Naive thymus-derived CD8-positive, alpha-beta T cell (primary cell): ENCODE measurements at regions not wholly inside any gene's neighbourhood (a gene's known extent, or its start where the extent isn't known, plus 50 kb on each side); places are given as distances from the start of the nearest gene placed in this dataset.

Experiments used
- ATAC-seq, 2 donors: fragments of 150-1000 bp; cut with Tn5 transposase in 1 of 2; sonication (Bioruptor Pico), chemical (Tn5 transposase) in 1 of 2; 1 replicate in 1 of 2; 2 replicates in 1 of 2; pipeline ENCODE4 v1.10.0; 2021; ENCODE audit warnings: mild to moderate bottlenecking in 2 of 2, moderate library complexity in 2 of 2
- POLR2A ChIA-PET: fragments of 350-600 bp; sonication (Branson Sonifier 250); formaldehyde crosslinking; loops from one replicate; lab custom pipeline; 2021; ENCODE audit warnings: antibody characterized with exemption; lab: Charles Lee
- DNase-seq, 10 donors: peaks; one replicate each; pipeline versions ENCODE4 v3.0.0 to v3.0.0-alpha.2; 2020 to 2022
- H3K27ac Mint-ChIP-seq, 10 donors: one replicate each; pipeline ENCODE4 v1.8.0; 2020 to 2022; ENCODE audit warnings: mild to moderate bottlenecking in 10 of 10, mixed read lengths in 10 of 10, moderate library complexity in 4 of 10, inconsistent platforms in 1 of 10
- H3K27me3 Mint-ChIP-seq, 5 donors: one replicate each; pipeline ENCODE4 v1.8.0; 2021 to 2022; ENCODE audit warnings: mixed read lengths in 5 of 5
- H3K36me3 Mint-ChIP-seq, 3 donors: one replicate each; pipeline ENCODE4 v1.8.0; 2020 to 2022; ENCODE audit warnings: mixed read lengths in 3 of 3, mild to moderate bottlenecking in 2 of 3, inconsistent platforms in 1 of 3
- H3K4me1 Mint-ChIP-seq, 4 donors: one replicate each; pipeline ENCODE4 v1.8.0; 2021 to 2022; ENCODE audit warnings: mixed read lengths in 4 of 4
- H3K4me3 Mint-ChIP-seq, 10 donors: one replicate each; pipeline ENCODE4 v1.8.0; 2020 to 2022; ENCODE audit warnings: mild to moderate bottlenecking in 10 of 10, mixed read lengths in 10 of 10, moderate library complexity in 6 of 10, inconsistent platforms in 1 of 10
- H3K9me3 Mint-ChIP-seq, 9 donors: one replicate each; pipeline ENCODE4 v1.8.0; 2020 to 2022; ENCODE audit warnings: mixed read lengths in 9 of 9, mild to moderate bottlenecking in 3 of 9, inconsistent platforms in 1 of 9, moderate library complexity in 1 of 9

DNA sequence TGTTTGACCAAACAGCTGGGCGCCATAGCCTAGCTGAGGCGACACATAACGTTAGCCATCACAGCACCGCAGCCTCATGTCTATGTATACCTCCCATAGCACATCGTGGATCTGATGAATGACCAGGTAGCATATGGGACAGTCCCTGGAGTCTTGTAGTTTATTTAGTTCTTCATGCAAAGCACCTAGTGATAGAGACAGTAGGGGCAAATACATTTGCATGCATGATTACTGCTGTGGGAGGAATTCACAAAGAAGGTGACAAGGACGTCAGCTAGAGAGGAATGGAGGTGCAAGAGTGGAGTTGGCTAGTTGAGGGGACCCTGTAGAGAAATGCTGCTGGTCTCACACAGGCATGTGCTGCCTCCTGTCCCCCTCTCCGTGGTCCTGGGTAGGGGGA is 478.9 kb upstream of the HS6ST1 start:
- no peak for ATAC-seq
- POLR2A ChIA-PET = no interaction called here
- H3K27ac Mint-ChIP-seq = no peak overlapping the region
- H3K27me3 Mint-ChIP-seq = peaks cover 0 to 2% (median 0%) of the 10 kb centered on the region in 5 donors
- H3K36me3 Mint-ChIP-seq = no peaks in the 10 kb centered on the region
- H3K4me3 Mint-ChIP-seq = no peak overlapping the region
- H3K9me3 Mint-ChIP-seq = no peaks in the 10 kb centered on the region
- DNase-seq = no peak
- no peaks in the 10 kb centered on the region for H3K4me1 Mint-ChIP-seq

DNA sequence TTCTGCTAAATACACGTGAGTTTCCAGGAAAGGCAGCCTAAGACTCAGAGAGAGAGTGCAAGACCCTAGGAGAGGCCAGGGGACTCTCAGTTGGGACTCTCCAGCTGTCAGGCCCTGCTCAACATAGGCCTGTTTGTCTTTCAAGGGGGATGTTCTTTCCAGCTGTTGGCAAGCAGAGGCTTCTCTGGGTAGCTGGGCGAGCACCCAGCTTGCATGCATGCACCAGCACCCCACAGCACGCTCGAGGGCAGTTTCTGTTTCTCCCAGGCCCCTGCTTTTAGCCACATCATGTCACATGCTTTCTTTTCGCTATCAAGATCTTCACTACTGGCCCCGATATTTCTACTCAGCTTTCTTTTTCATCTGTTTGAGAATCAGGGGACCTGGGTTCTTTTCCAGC is 479.3 kb upstream of the HS6ST1 start:
- Mint-ChIP-seq H3K4me3 (no peak overlapping the region), H3K9me3 (no peaks in the 10 kb centered on the region), H3K4me1 (no peaks in the 10 kb centered on the region), H3K36me3 (no peaks in the 10 kb centered on the region), H3K27me3 (peaks cover 0 to 2% (median 0%) of the 10 kb centered on the region in 5 donors), H3K27ac (no peak overlapping the region)
- DNase-seq (no peak), ATAC-seq (no peak)
- POLR2A ChIA-PET = no interaction called here

DNA sequence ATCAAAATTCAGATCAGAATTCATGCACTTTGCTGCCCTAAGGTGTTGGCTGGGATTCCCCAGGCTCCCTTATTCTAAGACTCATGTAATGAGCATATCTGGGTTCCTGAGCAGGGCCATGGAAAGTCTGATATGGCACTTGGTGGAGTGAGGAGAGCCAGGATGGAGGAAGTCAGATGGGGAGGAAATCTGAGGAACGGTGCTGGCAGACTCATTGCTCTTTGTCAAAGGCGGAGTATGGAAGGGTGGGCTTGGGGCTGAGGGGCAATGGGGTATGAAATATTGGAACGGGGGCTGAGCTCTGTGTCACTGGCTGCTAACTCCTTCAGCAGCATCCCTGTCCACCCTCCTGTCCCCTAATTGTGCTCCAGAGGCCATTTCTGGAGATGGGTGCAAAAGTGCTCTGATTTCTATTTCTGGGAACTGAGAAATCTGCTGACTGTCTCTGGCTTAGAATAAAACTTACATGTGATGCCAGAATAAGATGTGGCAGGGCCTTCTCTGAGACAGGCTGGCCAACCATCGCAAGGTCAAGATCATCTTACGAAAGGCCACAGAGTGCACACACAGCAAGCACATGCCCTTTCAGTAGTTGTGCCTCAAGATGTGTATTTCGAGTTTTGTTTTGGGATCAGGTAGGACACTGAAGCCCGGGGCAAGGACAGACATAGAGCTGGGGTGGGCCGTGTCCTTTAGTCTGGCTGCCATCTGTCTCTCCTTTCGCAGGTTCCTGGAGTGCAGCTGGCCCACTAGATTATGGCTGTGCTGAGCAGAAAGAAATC is 480.0 kb upstream of the HS6ST1 start:
- Mint-ChIP-seq H3K4me1 (no peaks in the 10 kb centered on the region), H3K27me3 (peaks cover 0 to 2% (median 0%) of the 10 kb centered on the region in 5 donors), H3K36me3 (no peaks in the 10 kb centered on the region), H3K9me3 (no peaks in the 10 kb centered on the region), H3K27ac (no peak overlapping the region), H3K4me3 (no peak overlapping the region)
- POLR2A ChIA-PET = no interaction called here
- ATAC-seq (no peak), DNase-seq (no peak)

DNA sequence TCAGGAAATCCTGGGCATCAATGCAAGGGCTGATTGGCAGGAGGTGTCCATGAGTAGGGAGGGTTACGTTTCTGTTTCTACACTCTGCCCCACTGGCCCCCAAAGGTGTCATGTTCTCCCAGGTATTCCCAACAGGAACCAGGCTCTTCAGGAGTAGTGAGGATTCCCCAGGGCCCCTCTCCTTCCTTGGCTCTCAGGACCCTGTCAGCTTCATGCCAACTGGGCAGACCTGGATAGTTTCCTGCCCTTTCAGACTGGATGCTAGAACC is 480.6 kb upstream of the HS6ST1 start:
- Mint-ChIP-seq H3K27me3 (peaks cover 0 to 2% (median 0%) of the 10 kb centered on the region in 5 donors), H3K9me3 (no peaks in the 10 kb centered on the region), H3K36me3 (no peaks in the 10 kb centered on the region), H3K27ac (no peak overlapping the region), H3K4me1 (no peaks in the 10 kb centered on the region), H3K4me3 (no peak overlapping the region)
- POLR2A ChIA-PET = no interaction called here
- DNase-seq (no peak), ATAC-seq (no peak)

DNA sequence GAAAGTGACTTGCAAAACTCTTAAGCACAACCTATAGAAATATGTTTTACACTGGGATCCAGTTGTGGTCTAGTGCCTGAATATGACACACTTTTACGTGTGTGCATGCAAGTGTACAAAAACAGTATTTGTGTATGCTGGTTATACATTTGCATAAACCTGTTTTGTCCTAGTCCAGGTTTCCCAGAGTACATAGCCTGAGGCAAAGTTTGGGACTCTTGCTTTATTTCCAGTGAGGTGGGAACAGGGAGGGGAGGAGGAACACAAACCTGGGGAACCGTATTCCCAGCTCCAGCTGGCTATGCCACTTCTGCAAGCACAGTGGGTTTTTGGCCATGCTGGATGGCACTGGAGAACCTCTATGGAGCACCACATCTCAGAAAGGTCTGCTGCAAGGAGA is 481.1 kb upstream of the HS6ST1 start:
- H3K4me1 Mint-ChIP-seq = no peaks in the 10 kb centered on the region
- H3K4me3 Mint-ChIP-seq = no peak overlapping the region
- no peak for DNase-seq
- POLR2A ChIA-PET = no interaction called here
- ATAC-seq = no peak
- H3K27me3 Mint-ChIP-seq = peaks cover 0 to 1% (median 0%) of the 10 kb centered on the region in 5 donors
- no peaks in the 10 kb centered on the region for H3K9me3 Mint-ChIP-seq
- H3K36me3 Mint-ChIP-seq = no peaks in the 10 kb centered on the region
- no peak overlapping the region for H3K27ac Mint-ChIP-seq

DNA sequence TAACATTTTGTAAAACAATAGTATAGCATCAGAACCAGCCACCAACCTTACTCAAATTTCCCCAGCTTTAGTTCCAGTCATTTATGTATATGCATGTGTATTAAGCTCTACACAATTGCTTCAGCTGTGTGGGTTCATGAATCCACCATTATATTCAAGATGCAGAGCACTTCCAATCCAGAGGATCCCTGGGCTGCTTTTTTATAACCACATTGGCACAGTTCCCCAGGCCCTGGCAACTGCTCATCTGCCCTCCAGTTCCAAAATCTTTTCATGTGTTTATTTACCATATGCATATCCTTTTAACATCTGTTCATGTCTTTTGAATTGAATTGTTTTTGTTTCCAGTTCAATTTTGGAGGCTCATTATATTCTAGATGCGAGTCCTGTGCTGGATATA is 482.9 kb upstream of the HS6ST1 start:
- H3K9me3 Mint-ChIP-seq = no peaks in the 10 kb centered on the region
- H3K27ac Mint-ChIP-seq = no peak overlapping the region
- DNase-seq (no peak), ATAC-seq (no peak)
- H3K27me3 Mint-ChIP-seq = peaks cover 0 to 1% (median 0%) of the 10 kb centered on the region in 5 donors
- POLR2A ChIA-PET = no interaction called here
- no peaks in the 10 kb centered on the region for H3K4me1 Mint-ChIP-seq
- no peak overlapping the region for H3K4me3 Mint-ChIP-seq
- no peaks in the 10 kb centered on the region for H3K36me3 Mint-ChIP-seq

DNA sequence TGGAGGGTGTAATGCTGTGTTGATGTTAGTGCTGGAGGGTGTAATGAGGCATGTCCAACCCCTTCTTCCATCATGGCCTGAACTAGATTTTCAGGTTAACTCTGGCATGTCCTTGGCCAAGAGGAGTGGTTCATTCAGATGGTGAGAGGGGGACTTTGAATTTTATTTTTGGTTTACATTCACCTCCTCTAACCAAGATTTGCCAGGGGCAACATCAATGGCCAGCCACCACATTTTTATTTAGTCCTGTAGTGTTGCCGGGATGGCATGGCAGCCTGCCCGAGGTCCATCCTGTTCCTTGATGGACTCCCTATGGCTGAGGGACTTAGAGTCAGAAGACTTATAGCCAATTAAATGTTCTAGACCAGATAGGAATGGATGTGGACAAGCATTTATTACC is 484.6 kb upstream of the HS6ST1 start:
- POLR2A ChIA-PET = no interaction called here
- Mint-ChIP-seq H3K4me1 (no peaks in the 10 kb centered on the region), H3K27me3 (peaks cover 0 to 5% (median 0%) of the 10 kb centered on the region in 5 donors), H3K36me3 (no peaks in the 10 kb centered on the region), H3K9me3 (no peaks in the 10 kb centered on the region), H3K27ac (no peak overlapping the region), H3K4me3 (no peak overlapping the region)
- DNase-seq (no peak), ATAC-seq (no peak)

DNA sequence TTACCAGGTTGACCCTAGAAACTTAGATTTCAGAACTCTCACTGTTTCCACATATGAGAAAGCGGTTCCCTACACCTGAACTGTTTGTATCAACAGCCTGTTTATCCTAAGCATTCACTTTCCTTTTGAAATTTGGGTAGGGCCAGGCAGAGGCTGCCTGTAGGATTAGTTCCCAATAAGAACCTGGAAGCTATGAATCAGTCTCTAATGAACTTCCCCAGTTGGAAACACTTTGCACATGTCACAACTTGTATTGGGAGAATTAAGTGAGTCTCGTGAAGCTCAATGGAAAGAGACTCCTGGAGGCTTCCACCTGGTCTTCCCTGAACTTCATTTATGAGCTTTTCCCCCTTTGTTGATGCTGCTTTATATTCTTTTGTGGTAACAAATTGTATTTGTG is 486.6 kb upstream of the HS6ST1 start:
- ATAC-seq = no peak
- no peak overlapping the region for H3K4me3 Mint-ChIP-seq
- H3K4me1 Mint-ChIP-seq = no peaks in the 10 kb centered on the region
- peaks cover 0 to 5% (median 2%) of the 10 kb centered on the region in 9 donors for H3K9me3 Mint-ChIP-seq
- H3K27me3 Mint-ChIP-seq = peaks cover 0 to 6% (median 2%) of the 10 kb centered on the region in 5 donors
- no peak for DNase-seq
- no peak overlapping the region for H3K27ac Mint-ChIP-seq
- POLR2A ChIA-PET = no interaction called here
- peaks cover 0 to 1% (median 0%) of the 10 kb centered on the region in 3 donors for H3K36me3 Mint-ChIP-seq

DNA sequence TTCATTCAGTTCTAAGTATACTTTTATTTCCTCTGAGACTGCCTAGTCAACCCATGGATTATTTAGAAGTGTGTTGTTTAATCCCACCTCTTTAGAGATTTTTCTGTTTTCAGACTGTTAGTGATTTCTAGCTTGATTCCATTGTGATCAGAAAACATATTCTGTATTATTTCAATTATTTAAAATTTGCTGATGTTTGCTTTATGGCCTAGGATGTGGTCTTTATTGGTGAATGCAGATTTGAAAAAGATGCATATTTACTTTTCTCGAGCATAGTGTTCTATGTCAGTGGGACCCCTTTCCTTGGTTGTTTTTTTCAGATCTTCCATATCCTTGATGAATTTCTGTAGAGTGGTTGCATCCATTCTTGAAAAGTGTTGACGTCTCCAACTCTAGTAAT is 487.2 kb upstream of the HS6ST1 start:
- DNase-seq (no peak), ATAC-seq (no peak)
- Mint-ChIP-seq H3K4me1 (no peaks in the 10 kb centered on the region), H3K9me3 (peaks cover 0 to 11% (median 7%) of the 10 kb centered on the region in 9 donors), H3K36me3 (peaks cover 0 to 5% (median 0%) of the 10 kb centered on the region in 3 donors), H3K27ac (no peak overlapping the region), H3K27me3 (peaks cover 0 to 6% (median 2%) of the 10 kb centered on the region in 5 donors), H3K4me3 (no peak overlapping the region)
- POLR2A ChIA-PET = no interaction called here

DNA sequence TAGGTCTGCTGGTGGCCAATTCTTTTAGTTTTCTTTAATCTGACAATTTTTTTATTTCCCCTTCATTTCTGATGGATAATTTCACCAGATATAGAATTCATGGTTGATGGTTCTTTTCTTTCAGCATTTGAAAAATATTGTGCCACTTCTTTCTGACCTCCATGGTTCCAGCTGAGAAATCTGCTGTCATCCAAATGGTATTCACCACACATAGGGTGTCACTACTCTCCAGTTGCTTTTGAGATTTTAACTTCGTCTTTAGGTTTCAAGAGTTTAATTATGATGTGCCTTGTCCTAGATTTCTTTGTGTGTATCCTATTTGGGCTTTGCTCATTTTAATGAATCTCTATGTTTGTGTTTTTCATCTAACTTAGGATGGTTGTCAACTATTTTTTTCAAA is 488.6 kb upstream of the HS6ST1 start:
- no peaks in the 10 kb centered on the region for H3K4me1 Mint-ChIP-seq

DNA sequence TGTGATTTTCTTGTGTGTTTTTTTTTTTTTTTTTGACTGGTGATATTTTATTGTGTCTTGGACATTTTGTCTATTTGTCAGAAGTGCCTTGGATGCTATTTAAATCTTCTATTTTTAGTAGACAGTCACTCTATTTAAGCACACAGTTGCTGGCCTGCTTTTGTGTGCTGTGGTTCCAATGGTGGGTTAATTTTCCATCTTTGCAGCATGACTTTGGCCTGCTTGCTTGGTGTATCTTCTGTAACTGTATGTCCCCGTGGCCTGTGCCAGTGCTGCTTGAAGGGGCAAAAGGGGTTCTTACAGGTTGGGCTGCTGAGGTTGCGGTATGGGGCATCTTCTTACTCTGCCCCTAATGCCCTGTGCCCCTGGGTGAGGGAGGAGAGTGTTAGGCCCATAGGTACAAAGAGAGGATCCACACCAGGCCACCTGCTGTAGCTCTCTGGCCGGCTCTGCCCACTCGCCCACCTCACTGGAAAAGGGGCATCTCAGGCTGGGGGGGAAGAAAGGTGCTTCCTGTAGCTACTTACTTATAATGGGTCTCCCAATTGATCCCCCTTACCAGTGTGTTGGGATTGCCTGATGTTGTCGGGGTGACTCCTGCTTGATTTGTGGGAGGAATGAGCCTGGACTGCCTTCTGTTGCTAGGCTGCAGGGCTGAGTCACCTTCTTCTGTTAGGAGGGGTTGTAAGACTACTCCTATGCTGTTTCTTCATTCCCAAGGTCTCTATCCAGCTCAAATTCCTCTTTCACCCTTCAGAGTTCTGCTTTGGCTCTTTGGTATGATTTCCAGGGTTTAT is 490.0 kb upstream of the HS6ST1 start:
- H3K9me3 Mint-ChIP-seq = peaks cover 0 to 13% (median 8%) of the 10 kb centered on the region in 9 donors
- ATAC-seq = no peak
- H3K36me3 Mint-ChIP-seq = peaks cover 0 to 5% (median 0%) of the 10 kb centered on the region in 3 donors
- no peak overlapping the region for H3K4me3 Mint-ChIP-seq
- POLR2A ChIA-PET = no interaction called here
- no peak for DNase-seq
- no peak overlapping the region for H3K27ac Mint-ChIP-seq
- H3K4me1 Mint-ChIP-seq = no peaks in the 10 kb centered on the region
- H3K27me3 Mint-ChIP-seq = peaks cover 2 to 19% (median 9%) of the 10 kb centered on the region in 5 donors

More for the DNA sequence above, 488.6 kb upstream of the HS6ST1 start:
- H3K27me3 Mint-ChIP-seq = peaks cover 2 to 8% (median 3%) of the 10 kb centered on the region in 5 donors
- H3K4me3 Mint-ChIP-seq = no peak overlapping the region
- peaks cover 0 to 5% (median 0%) of the 10 kb centered on the region in 3 donors for H3K36me3 Mint-ChIP-seq
- H3K27ac Mint-ChIP-seq = no peak overlapping the region
- POLR2A ChIA-PET = no interaction called here
- DNase-seq = no peak
- ATAC-seq = no peak
- peaks cover 0 to 13% (median 8%) of the 10 kb centered on the region in 9 donors for H3K9me3 Mint-ChIP-seq

DNA sequence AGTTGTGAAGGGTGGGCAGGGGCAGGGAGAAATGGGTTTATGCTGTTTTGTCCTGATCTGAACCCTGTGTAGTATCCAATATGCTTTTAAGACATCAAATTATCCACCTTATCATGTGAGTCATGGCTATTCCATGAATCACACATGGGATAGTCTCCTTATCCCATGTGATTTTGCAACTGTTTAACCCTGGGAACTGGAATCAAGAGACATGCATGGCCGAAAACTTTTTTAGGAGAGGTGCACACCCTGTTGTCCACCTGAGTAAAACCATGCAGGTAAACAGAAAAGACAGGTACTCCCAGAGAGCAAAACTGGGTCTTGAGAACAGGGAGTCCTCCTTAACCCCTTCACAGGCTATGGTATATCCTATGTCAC is 490.6 kb upstream of the HS6ST1 start:
- ATAC-seq (no peak), DNase-seq (no peak)
- Mint-ChIP-seq H3K36me3 (peaks cover 0 to 5% (median 0%) of the 10 kb centered on the region in 3 donors), H3K4me1 (no peaks in the 10 kb centered on the region), H3K9me3 (peaks cover 0 to 13% (median 8%) of the 10 kb centered on the region in 9 donors), H3K4me3 (no peak overlapping the region), H3K27ac (no peak overlapping the region), H3K27me3 (peaks cover 2 to 21% (median 10%) of the 10 kb centered on the region in 5 donors)
- POLR2A ChIA-PET = no interaction called here

DNA sequence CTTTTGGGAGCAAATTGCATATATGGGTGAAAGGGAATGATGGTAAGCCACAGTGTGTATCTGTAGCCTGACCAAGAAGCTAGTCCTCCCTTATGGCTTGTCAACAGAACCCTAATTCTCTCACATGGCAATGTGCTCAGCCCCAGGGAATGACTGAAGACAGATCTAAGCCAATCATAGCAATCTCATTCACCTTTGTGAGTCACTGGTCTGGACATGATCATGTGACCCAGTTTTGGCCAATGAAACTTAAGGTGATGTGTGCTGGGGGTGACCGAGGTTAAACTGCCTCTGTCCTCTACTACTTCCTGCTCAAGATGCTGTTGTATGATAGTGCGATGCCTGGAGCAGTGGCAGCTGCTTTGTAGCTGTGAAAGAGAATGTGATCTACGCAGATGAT is 491.2 kb upstream of the HS6ST1 start:
- peaks cover 0 to 13% (median 8%) of the 10 kb centered on the region in 9 donors for H3K9me3 Mint-ChIP-seq
- H3K4me3 Mint-ChIP-seq = no peak overlapping the region
- no peak overlapping the region for H3K27ac Mint-ChIP-seq
- H3K4me1 Mint-ChIP-seq = no peaks in the 10 kb centered on the region
- DNase-seq (no peak), ATAC-seq (no peak)
- POLR2A ChIA-PET = no interaction called here
- peaks cover 0 to 5% (median 0%) of the 10 kb centered on the region in 3 donors for H3K36me3 Mint-ChIP-seq
- H3K27me3 Mint-ChIP-seq = peaks cover 2 to 21% (median 10%) of the 10 kb centered on the region in 5 donors
